GM19467 (cell line): ENCODE measurements at regions not wholly inside any gene's neighbourhood (a gene's known extent, or its start where the extent isn't known, plus 50 kb on each side); places are given as distances from the start of the nearest gene placed in this dataset.

Experiments
- ATAC-seq: cut with Tn5 transposase; IDR thresholded peaks from one replicate; pipeline ENCODE4 v1.9.1; 2021; ENCODE audit warnings: mild to moderate bottlenecking, moderate library complexity; ENCODE audit not compliant: unreplicated experiment

DNA sequence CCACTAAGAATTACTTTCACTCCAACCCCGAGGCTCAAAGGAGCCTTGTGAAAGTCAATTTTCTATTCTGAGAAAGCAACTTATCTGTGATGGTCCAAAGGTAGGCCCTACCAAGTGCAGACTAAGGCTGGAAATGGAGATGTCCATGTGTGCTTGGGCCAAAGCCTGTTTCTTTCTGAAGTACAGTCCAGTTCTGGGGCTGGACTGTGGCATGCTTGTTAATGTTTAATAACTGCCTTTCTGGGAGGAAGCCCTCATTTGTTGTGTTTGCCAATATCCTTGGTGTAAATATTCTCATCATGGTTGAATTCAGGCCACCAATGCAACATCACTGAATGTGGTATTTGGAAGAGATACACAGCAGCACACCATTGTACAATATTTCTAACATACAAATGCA is 182.3 kb upstream of the BCL6 start:
- no peak for ATAC-seq

GRCh38 chr3:187929112-187929816 is 184.0 kb upstream of the BCL6 start:
- no peak for ATAC-seq

DNA sequence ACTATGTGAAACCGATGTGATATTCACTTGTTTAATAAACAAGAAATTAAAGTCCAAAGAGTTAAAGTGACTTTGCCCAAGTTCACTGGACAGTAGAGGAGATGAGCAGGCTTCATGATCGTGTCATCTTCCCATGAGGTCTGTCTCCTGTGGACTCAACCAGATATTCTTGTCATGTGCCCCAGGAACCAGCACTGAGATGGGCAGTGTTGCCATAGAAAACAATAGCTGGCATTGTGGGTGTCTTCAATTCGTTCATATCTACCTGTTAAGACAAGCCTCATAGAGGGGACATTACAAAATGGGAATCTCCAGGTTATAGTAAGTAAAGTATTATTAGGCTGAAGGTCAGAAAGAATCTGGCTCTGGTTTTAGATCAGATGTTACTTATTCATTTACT is 184.8 kb upstream of the BCL6 start:
- no peak for ATAC-seq

- ATAC-seq = no peak
Measured at GRCh38 chr3:187931101-187931500, 185.8 kb upstream of the BCL6 start.

DNA sequence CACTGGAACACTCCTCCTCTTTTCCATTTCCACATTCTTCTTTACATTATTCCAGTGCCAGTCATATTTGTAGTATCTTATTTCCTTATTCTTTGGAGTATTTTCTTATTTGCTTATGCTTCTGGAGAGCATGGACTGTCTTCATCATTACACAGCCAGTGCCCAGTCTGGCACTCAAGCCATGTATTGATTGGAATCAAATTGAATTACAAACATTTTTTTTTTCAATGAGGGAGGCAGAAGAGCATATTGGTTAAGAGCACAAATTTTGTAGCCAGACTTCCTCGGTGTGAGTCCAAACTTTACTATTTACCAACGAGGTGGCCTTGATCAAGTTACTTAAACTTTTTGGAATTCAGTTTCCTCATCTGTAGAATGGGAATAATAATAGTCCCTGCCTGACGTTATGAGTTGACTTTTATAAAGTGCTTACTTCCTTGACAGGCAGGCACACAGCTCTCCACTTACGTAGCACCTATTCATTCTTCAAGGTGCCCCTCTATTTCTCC is 186.6 kb upstream of the BCL6 start:
- no peak for ATAC-seq

- no peak for ATAC-seq
Measured at GRCh38 chr3:187932530-187932929, 187.3 kb upstream of the BCL6 start.

DNA sequence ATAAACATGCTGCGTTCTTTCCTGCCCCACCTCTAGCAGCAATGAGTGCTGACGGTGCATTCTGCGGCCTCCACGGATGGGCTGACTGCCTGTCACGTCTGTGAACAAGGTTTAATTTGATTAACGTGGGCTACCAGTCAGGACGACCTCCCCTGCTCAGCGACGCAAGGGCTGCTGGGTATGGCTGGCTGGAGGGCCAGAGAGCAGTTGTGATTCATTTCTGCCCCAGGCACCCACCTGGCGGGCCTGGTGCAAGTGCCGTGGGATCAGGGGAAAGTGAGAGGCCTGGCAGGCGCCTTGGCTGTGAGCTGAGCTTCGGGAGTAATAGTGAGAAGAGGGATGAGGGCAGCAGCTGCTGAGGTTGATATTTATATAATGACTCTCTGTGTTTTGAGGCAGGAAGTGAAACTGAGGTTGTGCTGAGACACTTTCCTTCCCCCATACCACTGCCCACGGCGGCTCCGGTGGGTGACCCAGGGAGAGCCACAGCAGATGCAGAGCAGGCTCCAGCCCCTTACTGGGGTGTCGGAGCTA is 190.4 kb upstream of the BCL6 start:
- peak; percentile 98 for ATAC-seq

- no peak for ATAC-seq
Measured at GRCh38 chr3:187936676-187937075, 191.4 kb upstream of the BCL6 start.

- ATAC-seq = no peak
Measured at GRCh38 chr3:187939891-187940290, 194.6 kb upstream of the BCL6 start.

GRCh38 chr3:187941135-187941847 is 196.0 kb upstream of the BCL6 start:
- ATAC-seq = no peak

- no peak for ATAC-seq
Measured at GRCh38 chr3:187941848-187942194, 196.6 kb upstream of the BCL6 start.

- no peak for ATAC-seq
Measured at GRCh38 chr3:187942658-187943241, 197.5 kb upstream of the BCL6 start.

- no peak for ATAC-seq
Measured at GRCh38 chr3:187943677-187944389, 198.6 kb upstream of the BCL6 start.

GRCh38 chr3:187944390-187945179 is 199.3 kb upstream of the BCL6 start:
- ATAC-seq = no peak

- ATAC-seq = no peak
Measured at GRCh38 chr3:187945374-187945773, 200.1 kb upstream of the BCL6 start.

DNA sequence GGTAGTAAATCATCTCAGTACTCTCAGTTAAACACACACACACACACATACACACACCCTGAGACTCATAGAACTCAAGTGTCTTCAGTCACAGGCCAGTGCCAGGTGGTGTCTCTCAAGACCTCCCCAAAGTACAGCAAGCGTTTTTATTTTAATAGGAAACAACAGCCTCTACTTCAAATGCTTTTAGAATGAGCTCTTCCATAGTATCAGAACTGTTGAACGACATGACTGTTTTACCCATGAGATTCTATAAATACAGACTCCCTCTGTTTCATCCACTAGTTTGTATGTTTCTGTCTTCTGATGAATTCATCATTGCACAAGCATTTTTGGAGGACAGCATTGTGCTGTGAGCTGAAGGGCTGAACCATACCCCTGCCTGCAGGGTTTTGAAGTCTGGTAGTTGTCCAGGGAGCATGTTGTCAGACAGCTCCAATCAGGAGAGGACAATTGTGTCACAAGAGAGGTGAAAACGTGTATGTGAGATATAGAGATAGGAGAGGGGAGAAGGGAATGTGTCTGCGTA is 201.0 kb upstream of the BCL6 start:
- ATAC-seq = no peak

DNA sequence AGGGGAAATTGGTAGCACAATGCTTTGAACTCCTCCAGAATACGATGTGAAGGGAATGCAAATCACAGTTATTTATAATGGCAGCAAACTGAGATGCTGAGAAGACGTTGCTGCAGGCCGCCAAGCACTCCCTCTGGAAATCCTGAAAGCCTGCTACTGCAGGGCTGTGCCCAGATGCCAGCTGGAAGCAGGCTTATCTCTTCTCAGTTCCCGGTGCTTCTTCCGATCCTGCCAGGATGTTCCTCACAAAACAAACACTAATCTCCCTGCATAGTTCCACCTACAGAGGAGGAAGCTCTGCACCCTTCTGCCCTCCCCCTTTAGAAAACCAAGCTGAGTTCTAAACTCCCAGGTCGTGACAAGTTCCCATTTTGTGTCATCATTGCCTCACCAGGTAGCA is 201.7 kb upstream of the BCL6 start:
- no peak for ATAC-seq

DNA sequence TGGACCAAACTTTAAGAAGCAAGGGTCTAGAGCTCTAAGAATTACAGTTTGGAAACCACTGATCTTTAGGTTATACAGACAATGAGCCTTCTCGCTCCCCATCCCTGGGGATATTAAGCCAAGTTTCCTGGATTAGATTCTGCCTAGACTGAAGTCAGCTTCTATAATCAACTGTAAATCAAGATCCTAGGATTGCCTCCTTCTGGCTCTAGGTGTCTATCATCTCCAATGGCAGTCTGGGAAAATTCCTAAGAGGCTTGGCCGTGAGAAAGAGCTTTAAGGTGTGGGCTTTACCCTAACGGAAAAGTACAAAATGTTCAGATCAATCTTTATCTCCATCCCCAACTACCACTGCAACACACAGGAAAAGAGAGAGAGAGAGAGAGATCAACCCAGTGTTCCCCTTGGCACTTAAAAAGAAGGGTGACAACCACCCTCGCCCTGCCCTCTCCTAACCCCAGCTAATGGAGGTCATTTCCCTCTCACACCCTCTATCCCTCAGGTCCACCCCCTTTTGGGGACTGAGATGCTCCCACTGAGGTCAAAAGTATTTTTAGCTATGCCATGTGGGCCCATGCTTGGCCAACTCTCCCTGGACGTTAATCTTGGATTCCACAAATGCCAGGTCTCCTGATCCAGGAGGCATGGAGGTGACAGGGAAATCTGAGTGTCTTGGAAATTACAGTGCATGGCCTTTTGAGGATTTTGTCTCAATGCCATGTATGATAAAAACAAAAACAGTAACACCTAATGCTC is 202.8 kb upstream of the BCL6 start:
- no peak for ATAC-seq

- no peak for ATAC-seq
Measured at GRCh38 chr3:187949093-187949820, 204.0 kb upstream of the BCL6 start.
